ENCODE measurements at regions not wholly inside any gene's neighbourhood (a gene's known extent, or its start where the extent isn't known, plus 50 kb on each side); places are given as distances from the start of the nearest gene placed in this dataset.

DNA sequence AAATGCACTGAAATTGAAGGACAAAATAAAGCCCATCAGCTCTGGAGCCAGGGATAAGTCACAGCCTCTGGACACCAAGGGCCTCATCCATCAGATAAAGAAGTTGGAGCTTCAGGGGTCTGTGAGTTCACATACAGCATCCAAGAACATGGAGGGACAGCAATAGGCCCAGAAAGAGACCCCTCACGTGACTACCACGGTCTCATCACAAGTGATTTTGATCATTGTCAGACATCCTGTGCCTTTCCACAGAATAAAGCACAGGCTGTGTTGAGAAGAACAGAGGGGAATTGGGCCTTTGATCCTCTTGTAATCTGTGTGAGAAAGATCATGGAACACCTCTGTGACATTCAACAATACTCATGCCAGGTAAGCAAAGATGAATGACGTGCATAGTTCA is 65.2 kb upstream of the CTAGE1 start:
- TF ChIP-seq, protein P1, sequence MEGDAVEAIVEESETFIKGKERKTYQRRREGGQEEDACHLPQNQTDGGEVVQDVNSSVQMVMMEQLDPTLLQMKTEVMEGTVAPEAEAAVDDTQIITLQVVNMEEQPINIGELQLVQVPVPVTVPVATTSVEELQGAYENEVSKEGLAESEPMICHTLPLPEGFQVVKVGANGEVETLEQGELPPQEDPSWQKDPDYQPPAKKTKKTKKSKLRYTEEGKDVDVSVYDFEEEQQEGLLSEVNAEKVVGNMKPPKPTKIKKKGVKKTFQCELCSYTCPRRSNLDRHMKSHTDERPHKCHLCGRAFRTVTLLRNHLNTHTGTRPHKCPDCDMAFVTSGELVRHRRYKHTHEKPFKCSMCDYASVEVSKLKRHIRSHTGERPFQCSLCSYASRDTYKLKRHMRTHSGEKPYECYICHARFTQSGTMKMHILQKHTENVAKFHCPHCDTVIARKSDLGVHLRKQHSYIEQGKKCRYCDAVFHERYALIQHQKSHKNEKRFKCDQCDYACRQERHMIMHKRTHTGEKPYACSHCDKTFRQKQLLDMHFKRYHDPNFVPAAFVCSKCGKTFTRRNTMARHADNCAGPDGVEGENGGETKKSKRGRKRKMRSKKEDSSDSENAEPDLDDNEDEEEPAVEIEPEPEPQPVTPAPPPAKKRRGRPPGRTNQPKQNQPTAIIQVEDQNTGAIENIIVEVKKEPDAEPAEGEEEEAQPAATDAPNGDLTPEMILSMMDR (IDR thresholded peaks at IDR 0.05) = no peak
- TF ChIP-seq POLR2A (IDR thresholded peaks at IDR 0.05) (no peak), POLR2AphosphoS5 (IDR thresholded peaks at IDR 0.05) (no peak)

Data from prostate gland (tissue), 2 donors.